Mesenchymal stem cell (in vitro differentiated cells and primary cell): ENCODE measurements at regions not wholly inside any gene's neighbourhood (a gene's known extent, or its start where the extent isn't known, plus 50 kb on each side); places are given as distances from the start of the nearest gene placed in this dataset.

Source experiments
- DNase-seq: peaks from one replicate; pipeline ENCODE4 v3.0.0-alpha.2; 2013
- H2AFZ ChIP-seq: one replicate; pipeline ENCODE4 v1.6.1; 2013; ENCODE audit warnings: low read depth, mild to moderate bottlenecking, control low read depth, inconsistent platforms, low read length, moderate library complexity
- H2AK5ac ChIP-seq: 2 replicates; pipeline ENCODE4 v1.6.1; 2013; ENCODE audit warnings: low read length, moderate library complexity, mild to moderate bottlenecking, inconsistent platforms; ENCODE audit not compliant: severe bottlenecking
- H2BK120ac ChIP-seq: one replicate; pipeline ENCODE4 v1.6.1; 2013; ENCODE audit warnings: low read depth, mild to moderate bottlenecking, inconsistent platforms, low read length, moderate library complexity
- H2BK12ac ChIP-seq, 2 experiments: one replicate each; pipeline ENCODE4 v1.6.1; 2013; ENCODE audit warnings: inconsistent platforms in 2 of 2, low read length in 2 of 2, mild to moderate bottlenecking in 2 of 2, moderate library complexity in 2 of 2, control low read depth in 1 of 2
- H2BK15ac ChIP-seq: one replicate; pipeline ENCODE4 v1.6.1; 2013; ENCODE audit warnings: mild to moderate bottlenecking, low read depth, inconsistent platforms; ENCODE audit not compliant: poor library complexity, severe bottlenecking
- H2BK5ac ChIP-seq: 2 replicates; pipeline ENCODE4 v1.6.1; 2013; ENCODE audit warnings: low read depth, mild to moderate bottlenecking, low read length, control low read depth, inconsistent platforms; ENCODE audit not compliant: poor library complexity, severe bottlenecking
- H3K14ac ChIP-seq, 2 experiments: one replicate each; pipeline ENCODE4 v1.6.1; 2013; ENCODE audit warnings: inconsistent platforms in 2 of 2, low read length in 2 of 2, control low read depth in 1 of 2, mild to moderate bottlenecking in 1 of 2, moderate library complexity in 1 of 2
- H3K18ac ChIP-seq, 2 experiments: one replicate each; pipeline ENCODE4 v1.6.1; 2013; ENCODE audit warnings: inconsistent platforms in 2 of 2, low read length in 2 of 2, control low read depth in 1 of 2, low read depth in 1 of 2, mild to moderate bottlenecking in 1 of 2
- H3K23ac ChIP-seq, 2 experiments: one replicate each; pipeline ENCODE4 v1.6.1; 2013; ENCODE audit warnings: inconsistent platforms in 2 of 2, low read length in 2 of 2, mild to moderate bottlenecking in 2 of 2, moderate library complexity in 2 of 2, control low read depth in 1 of 2
- H3K27ac ChIP-seq: 2 replicates; pipeline ENCODE4 v1.5.1; 2013; ENCODE audit warnings: mild to moderate bottlenecking, moderate library complexity, low read length, control low read depth, inconsistent platforms; ENCODE audit not compliant: poor library complexity, severe bottlenecking
- H3K27me3 ChIP-seq, 2 experiments: 2 replicates each; pipeline versions ENCODE4 v1.6.1 to v1.7.0; 2013; ENCODE audit warnings: low read length in 2 of 2, mild to moderate bottlenecking in 2 of 2, moderate library complexity in 2 of 2, control low read depth in 1 of 2, inconsistent platforms in 1 of 2; ENCODE audit not compliant: control insufficient read depth in 1 of 2, insufficient read depth in 1 of 2
- H3K36me3 ChIP-seq, 2 experiments: 2 replicates each; pipeline versions ENCODE4 v1.6.1 to v1.7.0; 2013; ENCODE audit warnings: low read length in 2 of 2, control low read depth in 1 of 2, inconsistent platforms in 1 of 2, low read depth in 1 of 2, mild to moderate bottlenecking in 1 of 2; ENCODE audit not compliant: insufficient read depth in 2 of 2, control insufficient read depth in 1 of 2
- H3K4ac ChIP-seq, 2 experiments: one replicate each; pipeline ENCODE4 v1.6.1; 2013; ENCODE audit warnings: inconsistent platforms in 2 of 2, low read length in 2 of 2, mild to moderate bottlenecking in 2 of 2, moderate library complexity in 2 of 2, control low read depth in 1 of 2, low read depth in 1 of 2
- H3K4me1 ChIP-seq: 2 replicates; pipeline ENCODE4 v1.6.1; 2013; ENCODE audit warnings: low read depth, low read length, control low read depth; ENCODE audit not compliant: control insufficient read depth, insufficient read depth
- H3K4me2 ChIP-seq: 2 replicates; pipeline ENCODE4 v1.6.1; 2013; ENCODE audit warnings: low read length, mild to moderate bottlenecking, inconsistent platforms; ENCODE audit not compliant: poor library complexity, severe bottlenecking
- H3K4me3 ChIP-seq, 2 experiments: 2 replicates each; pipeline versions ENCODE4 v1.5.1 to v1.7.0; 2013; ENCODE audit warnings: low read length in 2 of 2, mild to moderate bottlenecking in 2 of 2, control low read depth in 1 of 2, low read depth in 1 of 2; ENCODE audit not compliant: insufficient read depth in 1 of 2
- H3K79me1 ChIP-seq: replicated peaks from 2 replicates; pipeline ENCODE4 v1.6.1; 2013; ENCODE audit warnings: mild to moderate bottlenecking, control low read depth, low read length, inconsistent platforms; ENCODE audit not compliant: poor library complexity, severe bottlenecking
- H3K9ac ChIP-seq: 2 replicates; pipeline ENCODE4 v1.7.0; 2013; ENCODE audit warnings: mild to moderate bottlenecking, low read length, moderate library complexity
- H3K9me3 ChIP-seq: 2 replicates; pipeline ENCODE4 v1.7.0; 2013; ENCODE audit warnings: mild to moderate bottlenecking, low read length; ENCODE audit not compliant: control insufficient read depth
- H4K8ac ChIP-seq: one replicate; pipeline ENCODE4 v1.6.1; 2013; ENCODE audit warnings: inconsistent platforms, mild to moderate bottlenecking, low read length, moderate library complexity
- H4K91ac ChIP-seq: one replicate; pipeline ENCODE4 v1.6.1; 2013; ENCODE audit warnings: mild to moderate bottlenecking, low read length, inconsistent platforms
- WGBS: methylation state at CpG from one replicate; pipeline ENCODE4 v1.1.7; 2013; ENCODE audit warnings: mixed read lengths; 5-methylcytosine and 5-hydroxymethylcytosine counted together

DNA sequence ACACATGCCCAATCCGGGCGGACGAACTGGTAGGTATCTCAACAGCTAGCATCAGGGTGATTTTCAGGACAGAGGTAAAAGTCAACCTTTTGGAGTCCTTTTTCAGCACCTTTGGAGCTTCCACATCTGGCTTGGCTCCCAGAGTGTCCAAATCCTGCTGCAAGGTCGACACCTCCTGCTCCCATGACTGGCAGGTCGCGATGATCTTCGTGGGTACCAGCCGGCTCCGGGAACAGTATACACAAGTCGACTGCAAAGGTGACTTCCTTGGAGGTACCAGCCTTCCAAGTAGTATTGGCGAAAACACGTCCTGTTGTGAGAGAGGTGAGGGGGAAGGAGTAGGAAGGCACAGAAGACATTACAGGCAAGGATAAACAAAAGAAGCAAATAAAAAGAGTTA lies 672.7 kb downstream of the TMEM121 start:
- H3K18ac ChIP-seq: no peak overlapping the region
- WGBS: 84% methylated on average over 11 of the region's 12 CpGs
- no peak overlapping the region for H3K27ac ChIP-seq
- no peaks in the 10 kb centered on the region for H3K9me3 ChIP-seq
- no peak overlapping the region for H2BK5ac ChIP-seq
- no peak overlapping the region for H2BK120ac ChIP-seq
- H4K8ac ChIP-seq: no peak overlapping the region
- no peak for DNase-seq
- H3K9ac ChIP-seq: no peak overlapping the region
- H3K4me2 ChIP-seq: no peak overlapping the region
- H2BK12ac ChIP-seq: no peak overlapping the region
- no peaks in the 10 kb centered on the region for H3K4me1 ChIP-seq
- H3K4me3 ChIP-seq: no peak overlapping the region
- no peak overlapping the region for H3K14ac ChIP-seq
- no peak overlapping the region for H3K4ac ChIP-seq
- H2AFZ ChIP-seq: no peak overlapping the region
- no peak overlapping the region for H3K23ac ChIP-seq
- H2BK15ac ChIP-seq: no peak overlapping the region
- H3K36me3 ChIP-seq: no peaks in the 10 kb centered on the region
- H4K91ac ChIP-seq: no peak overlapping the region
- H2AK5ac ChIP-seq: no peak overlapping the region
- H3K79me1 ChIP-seq: no peaks in the 10 kb centered on the region
- no peaks in the 10 kb centered on the region for H3K27me3 ChIP-seq

DNA sequence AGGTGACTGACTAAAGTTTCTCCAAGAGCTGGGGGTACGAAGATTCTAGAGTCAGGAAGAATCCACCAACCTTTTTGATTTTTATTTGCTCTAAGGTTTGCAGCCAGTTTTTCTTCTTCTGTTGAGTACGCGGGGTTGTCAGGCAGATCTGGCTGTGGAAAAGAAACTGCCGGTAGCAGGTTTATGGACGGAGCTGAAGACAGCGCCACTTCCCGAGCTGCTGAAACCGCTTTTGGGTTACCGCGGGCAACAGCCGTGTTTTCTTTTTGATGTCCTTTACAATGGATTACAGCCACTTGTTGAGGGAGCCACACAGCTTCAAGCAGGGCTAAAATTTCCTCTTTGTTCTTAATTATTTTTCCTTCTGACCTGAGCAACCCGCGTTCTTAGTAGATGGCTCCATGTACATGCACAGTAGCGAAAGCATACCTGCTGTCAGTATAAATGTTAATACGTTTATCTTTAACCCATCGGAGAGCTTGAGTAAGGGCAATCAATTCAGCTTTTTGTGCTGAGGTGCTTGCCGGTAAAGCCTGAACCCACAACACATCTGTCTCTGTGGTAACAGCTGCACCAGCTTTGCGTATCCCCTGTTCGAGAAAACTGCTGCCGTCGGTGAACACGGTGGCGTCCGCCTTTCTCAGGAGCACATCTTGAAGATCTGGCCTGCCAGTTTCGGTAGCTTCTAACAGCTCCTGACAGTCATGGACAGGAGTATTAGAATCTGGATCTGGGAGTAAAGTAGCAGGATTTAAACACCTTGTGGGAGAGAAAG lies 674.3 kb downstream of the TMEM121 start:
- Histone ChIP-seq H4K8ac (no peak overlapping the region), H3K27ac (no peak overlapping the region), H3K4me3 (no peak overlapping the region), H2BK5ac (no peak overlapping the region), H3K4me2 (no peak overlapping the region), H3K18ac (no peak overlapping the region), H3K4me1 (no peaks in the 10 kb centered on the region), H3K23ac (no peak overlapping the region), H3K9me3 (no peaks in the 10 kb centered on the region), H2AK5ac (no peak overlapping the region), H3K36me3 (no peaks in the 10 kb centered on the region), H3K14ac (no peak overlapping the region), H2BK12ac (no peak overlapping the region), H2BK15ac (no peak overlapping the region), H3K79me1 (no peaks in the 10 kb centered on the region), H3K27me3 (no peaks in the 10 kb centered on the region), H2AFZ (no peak overlapping the region), H3K4ac (no peak overlapping the region), H4K91ac (no peak overlapping the region), H2BK120ac (no peak overlapping the region), H3K9ac (no peak overlapping the region)
- WGBS: 94% methylated on average over 25 of the region's 25 CpGs
- no peak for DNase-seq

DNA sequence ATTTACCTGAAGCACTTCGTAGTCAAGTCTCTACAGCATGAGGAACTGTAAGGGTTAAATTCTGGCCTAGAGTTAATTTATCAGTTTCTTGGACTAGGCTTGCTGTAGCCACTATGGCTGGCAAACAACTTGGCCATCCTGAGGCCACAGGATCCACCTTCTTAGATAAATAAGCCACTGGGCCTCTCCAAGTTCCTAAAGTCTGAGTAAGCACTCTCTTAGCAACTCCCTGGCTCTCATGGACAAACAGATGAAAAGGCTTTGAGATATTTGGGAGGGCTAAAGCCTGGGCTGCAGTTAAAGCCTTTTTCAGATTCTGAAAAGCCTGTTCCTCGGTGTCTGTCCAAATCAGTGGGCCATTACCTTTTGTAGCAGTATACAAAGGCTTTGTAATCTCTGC lies 675.0 kb downstream of the TMEM121 start:
- no peak overlapping the region for H2BK5ac ChIP-seq
- H3K4me3 ChIP-seq: no peak overlapping the region
- H3K23ac ChIP-seq: no peak overlapping the region
- H3K4me1 ChIP-seq: no peaks in the 10 kb centered on the region
- H3K9me3 ChIP-seq: no peaks in the 10 kb centered on the region
- no peak overlapping the region for H3K9ac ChIP-seq
- H3K36me3 ChIP-seq: no peaks in the 10 kb centered on the region
- no peaks in the 10 kb centered on the region for H3K27me3 ChIP-seq
- no peak overlapping the region for H2AFZ ChIP-seq
- no peak overlapping the region for H2AK5ac ChIP-seq
- H3K79me1 ChIP-seq: no peaks in the 10 kb centered on the region
- H3K4me2 ChIP-seq: no peak overlapping the region
- WGBS: 31% methylated on average over 2 of the region's 2 CpGs
- DNase-seq: no peak
- no peak overlapping the region for H2BK15ac ChIP-seq
- H2BK12ac ChIP-seq: no peak overlapping the region
- H3K27ac ChIP-seq: no peak overlapping the region
- H3K18ac ChIP-seq: no peak overlapping the region
- H2BK120ac ChIP-seq: no peak overlapping the region
- H3K14ac ChIP-seq: no peak overlapping the region
- H4K8ac ChIP-seq: no peak overlapping the region
- no peak overlapping the region for H3K4ac ChIP-seq
- no peak overlapping the region for H4K91ac ChIP-seq

DNA sequence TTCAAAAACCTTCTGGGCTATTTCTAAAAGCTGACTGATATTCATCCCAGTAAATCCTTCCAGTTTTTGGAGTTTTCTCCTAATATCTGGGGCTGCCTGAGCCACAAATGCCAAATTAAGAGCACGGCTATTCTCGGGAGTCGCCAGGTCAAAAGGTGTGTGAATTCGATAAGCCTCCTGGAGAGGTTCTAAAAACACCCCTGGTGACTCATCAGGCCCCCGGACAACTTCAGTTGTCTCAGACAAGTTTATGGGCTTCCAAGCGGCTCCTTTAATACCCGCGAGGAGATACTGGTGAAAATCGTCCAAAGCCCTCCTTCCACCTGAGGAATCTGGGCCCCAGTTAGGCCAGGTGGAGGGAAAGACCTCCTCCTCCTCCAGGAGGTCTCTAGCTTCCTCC lies 677.1 kb downstream of the TMEM121 start:
- Histone ChIP-seq H3K79me1 (no peaks in the 10 kb centered on the region), H3K9me3 (no peaks in the 10 kb centered on the region), H2BK12ac (no peak overlapping the region), H2BK5ac (no peak overlapping the region), H2BK120ac (no peak overlapping the region), H3K27ac (no peak overlapping the region), H3K18ac (no peak overlapping the region), H2AK5ac (no peak overlapping the region), H3K36me3 (no peaks in the 10 kb centered on the region), H3K23ac (no peak overlapping the region), H3K4me1 (no peaks in the 10 kb centered on the region), H3K27me3 (no peaks in the 10 kb centered on the region), H3K4me2 (no peak overlapping the region), H3K4ac (no peak overlapping the region), H3K4me3 (no peak overlapping the region), H2AFZ (no peak overlapping the region), H2BK15ac (no peak overlapping the region), H4K91ac (no peak overlapping the region), H4K8ac (no peak overlapping the region), H3K14ac (no peak overlapping the region), H3K9ac (no peak overlapping the region)
- DNase-seq: no peak
- 78% methylated on average over 9 of the region's 9 CpGs for WGBS
